Mammary epithelial cell (primary cell): ENCODE measurements at regions not wholly inside any gene's neighbourhood (a gene's known extent, or its start where the extent isn't known, plus 50 kb on each side); places are given as distances from the start of the nearest gene placed in this dataset.

Experiments
- EZH2 ChIP-seq: IDR thresholded peaks from 2 replicates; pipeline ENCODE4 v1.6.1; 2012; ENCODE audit warnings: low read length, inconsistent platforms, borderline replicate concordance
- TF ChIP-seq, protein P1 (sequence below), 2 donors: IDR thresholded peaks in 1 of 2; conservative IDR thresholded peaks in 1 of 2; 2 replicates each; pipeline ENCODE4 v1.5.1; 2011 to 2012; ENCODE audit warnings: inconsistent platforms in 2 of 2, low read length in 2 of 2, mild to moderate bottlenecking in 2 of 2, control low read depth in 1 of 2, low read depth in 1 of 2; ENCODE audit not compliant: insufficient read depth in 1 of 2; ENCODE audit errors: extremely low read depth in 1 of 2

DNA sequence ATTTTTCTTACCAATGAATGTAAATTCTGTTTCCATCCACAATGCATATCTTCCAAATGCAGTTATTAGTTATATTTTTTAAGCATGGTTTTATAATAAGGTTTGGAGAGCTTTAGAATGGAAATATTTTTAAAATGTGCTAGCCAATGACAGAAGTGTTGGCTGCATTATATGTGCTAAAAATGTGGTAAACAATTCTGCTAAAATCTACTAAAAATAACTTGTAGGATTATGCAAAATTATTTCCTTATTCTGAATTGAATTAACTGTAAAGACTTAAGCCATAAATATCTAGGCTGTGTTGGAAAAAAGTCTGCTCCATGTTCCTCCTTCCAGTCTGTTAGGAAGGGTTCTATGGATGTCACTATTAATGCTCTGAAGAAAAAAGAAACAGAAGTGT lies 503.3 kb downstream of the PRR16 start:
- TF ChIP-seq, protein P1, sequence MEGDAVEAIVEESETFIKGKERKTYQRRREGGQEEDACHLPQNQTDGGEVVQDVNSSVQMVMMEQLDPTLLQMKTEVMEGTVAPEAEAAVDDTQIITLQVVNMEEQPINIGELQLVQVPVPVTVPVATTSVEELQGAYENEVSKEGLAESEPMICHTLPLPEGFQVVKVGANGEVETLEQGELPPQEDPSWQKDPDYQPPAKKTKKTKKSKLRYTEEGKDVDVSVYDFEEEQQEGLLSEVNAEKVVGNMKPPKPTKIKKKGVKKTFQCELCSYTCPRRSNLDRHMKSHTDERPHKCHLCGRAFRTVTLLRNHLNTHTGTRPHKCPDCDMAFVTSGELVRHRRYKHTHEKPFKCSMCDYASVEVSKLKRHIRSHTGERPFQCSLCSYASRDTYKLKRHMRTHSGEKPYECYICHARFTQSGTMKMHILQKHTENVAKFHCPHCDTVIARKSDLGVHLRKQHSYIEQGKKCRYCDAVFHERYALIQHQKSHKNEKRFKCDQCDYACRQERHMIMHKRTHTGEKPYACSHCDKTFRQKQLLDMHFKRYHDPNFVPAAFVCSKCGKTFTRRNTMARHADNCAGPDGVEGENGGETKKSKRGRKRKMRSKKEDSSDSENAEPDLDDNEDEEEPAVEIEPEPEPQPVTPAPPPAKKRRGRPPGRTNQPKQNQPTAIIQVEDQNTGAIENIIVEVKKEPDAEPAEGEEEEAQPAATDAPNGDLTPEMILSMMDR (conservative IDR thresholded peaks at IDR 0.05 in 1 of 2, IDR thresholded peaks at IDR 0.05 in 1 of 2; ENCODE audit: extremely low read depth in 1 of 2, insufficient read depth in 1 of 2, low read depth in 1 of 2, low read length in 2 of 2) = no peak
- TF ChIP-seq EZH2 = no peak
